Stimulated activated naive CD8-positive, alpha-beta T cell treated with anti-CD3 and anti-CD28 coated beads, Interleukin-15, Interleukin-2, amounts not matched to agents 100 U/mL and 50 U/mL, for 24 hours (primary cell): ENCODE measurements at regions not wholly inside any gene's neighbourhood (a gene's known extent, or its start where the extent isn't known, plus 50 kb on each side); places are given as distances from the start of the nearest gene placed in this dataset.
A peak's percentile ranks its signal among the peaks of the same experiment; 100 is the strongest.
"Not testable (repeated sequence)": the region's sequence is repeated elsewhere in the genome, so short reads cannot be mapped to it uniquely, and the experiment has no call there.

Experiments
- ATAC-seq: fragments of 150-1000 bp; cut with Tn5 transposase; one replicate; pipeline ENCODE4 v1.10.0; 2021
- DNase-seq: peaks from one replicate; pipeline ENCODE4 v3.0.0; 2021

- no peak for DNase-seq
- no peak for ATAC-seq
Observed at GRCh38 chr7:10593080-10593479, 380.6 kb upstream of the PHF14 start.

GRCh38 chr7:10596827-10597226 is 376.8 kb upstream of the PHF14 start:
- no peak for ATAC-seq
- DNase-seq: no peak

- DNase-seq (no peak), ATAC-seq (no peak)
Observed at GRCh38 chr7:10604128-10604527, 369.5 kb upstream of the PHF14 start.

- ATAC-seq: no peak
- no peak for DNase-seq
Observed at GRCh38 chr7:10612950-10613349, 360.7 kb upstream of the PHF14 start.

GRCh38 chr7:10618953-10619352 is 354.7 kb upstream of the PHF14 start:
- ATAC-seq (no peak), DNase-seq (no peak)

GRCh38 chr7:10632712-10633111 is 341.0 kb upstream of the PHF14 start:
- ATAC-seq: no peak
- DNase-seq: no peak

- no peak for ATAC-seq
- DNase-seq: no peak
Observed at GRCh38 chr7:10634239-10634638, 339.4 kb upstream of the PHF14 start.

- DNase-seq (no peak), ATAC-seq (no peak)
Observed at GRCh38 chr7:10637991-10638390, 335.7 kb upstream of the PHF14 start.

GRCh38 chr7:10643545-10643944 is 330.1 kb upstream of the PHF14 start:
- peak; percentile 49 for ATAC-seq
- no peak for DNase-seq

- ATAC-seq (no peak), DNase-seq (no peak)
Observed at GRCh38 chr7:10644849-10645248, 328.8 kb upstream of the PHF14 start.

GRCh38 chr7:10646194-10646593 is 327.5 kb upstream of the PHF14 start:
- ATAC-seq (no peak), DNase-seq (no peak)

GRCh38 chr7:10648289-10648688 is 325.4 kb upstream of the PHF14 start:
- DNase-seq: no peak
- no peak for ATAC-seq

- not testable (repeated sequence) for DNase-seq, ATAC-seq
Observed at GRCh38 chr7:10649120-10649519, 324.6 kb upstream of the PHF14 start.

- no peak for DNase-seq
Observed at GRCh38 chr7:10655031-10655430, 318.6 kb upstream of the PHF14 start.

GRCh38 chr7:10657201-10657600 is 316.5 kb upstream of the PHF14 start:
- no peak for DNase-seq
- ATAC-seq: no peak

More at GRCh38 chr7:10655031-10655430, 318.6 kb upstream of the PHF14 start:
- ATAC-seq: no peak

- no peak for ATAC-seq
- DNase-seq: no peak
Observed at GRCh38 chr7:10657837-10658236, 315.8 kb upstream of the PHF14 start.

- DNase-seq (no peak), ATAC-seq (no peak)
Observed at GRCh38 chr7:10662491-10662890, 311.2 kb upstream of the PHF14 start.

GRCh38 chr7:10662982-10663884 is 310.4 kb upstream of the PHF14 start:
- ATAC-seq: no peak

GRCh38 chr7:10672186-10672585 is 301.5 kb upstream of the PHF14 start:
- ATAC-seq: no peak

More at GRCh38 chr7:10662982-10663884, 310.4 kb upstream of the PHF14 start:
- DNase-seq: no peak

GRCh38 chr7:10677211-10677610 is 296.5 kb upstream of the PHF14 start:
- no peak for DNase-seq
- ATAC-seq: no peak

More at GRCh38 chr7:10672186-10672585, 301.5 kb upstream of the PHF14 start:
- no peak for DNase-seq

GRCh38 chr7:10677668-10678232 is 295.9 kb upstream of the PHF14 start:
- no peak for ATAC-seq
- no peak for DNase-seq

GRCh38 chr7:10684606-10685005 is 289.1 kb upstream of the PHF14 start:
- ATAC-seq (no peak), DNase-seq (no peak)

GRCh38 chr7:10685040-10685439 is 288.6 kb upstream of the PHF14 start:
- ATAC-seq (no peak), DNase-seq (no peak)

GRCh38 chr7:10688544-10688943 is 285.1 kb upstream of the PHF14 start:
- no peak for DNase-seq
- no peak for ATAC-seq
